Esophagus muscularis mucosa (tissue), 4 donors: ENCODE measurements at regions not wholly inside any gene's neighbourhood (a gene's known extent, or its start where the extent isn't known, plus 50 kb on each side); places are given as distances from the start of the nearest gene placed in this dataset.
A peak's percentile ranks its signal among the peaks of the same experiment; 100 is the strongest.
"Not testable (repeated sequence)": the region's sequence is repeated elsewhere in the genome, so short reads cannot be mapped to it uniquely, and the experiment has no call there.

ENCODE experiments used
- DNase-seq: peaks from one replicate; pipeline ENCODE4 v3.0.0-alpha.2; 2017; ENCODE audit errors: extremely low spot score
- H3K27ac ChIP-seq, 4 donors: fragments of 200-600 bp; sonication (generic); replicated peaks in 1 of 4; 1 replicate in 3 of 4; 2 replicates in 1 of 4; pipeline ENCODE4 v1.5.1; 2016 to 2019; ENCODE audit warnings: mild to moderate bottlenecking in 1 of 4
- H3K27me3 ChIP-seq, 4 donors: fragments of 200-600 bp; sonication (generic); one replicate each; pipeline versions ENCODE4 v1.5.1 to v1.6.0; 2016 to 2019
- H3K36me3 ChIP-seq, 4 donors: fragments of 200-600 bp; sonication (generic); one replicate each; pipeline ENCODE4 v1.5.1; 2016 to 2019
- H3K4me1 ChIP-seq, 4 donors: fragments of 200-600 bp; sonication (generic); one replicate each; pipeline ENCODE4 v1.5.1; 2016 to 2019
- H3K4me3 ChIP-seq, 4 donors: fragments of 200-600 bp; sonication (generic); 1 replicate in 2 of 4; 2 replicates in 2 of 4; pipeline ENCODE4 v1.5.1; 2016 to 2019; ENCODE audit warnings: mild to moderate bottlenecking in 4 of 4, moderate library complexity in 1 of 4
- H3K9me3 ChIP-seq, 4 donors: fragments of 200-600 bp; sonication (generic); 1 replicate in 3 of 4; 2 replicates in 1 of 4; pipeline ENCODE4 v1.5.1; 2016 to 2019
- EP300 ChIP-seq: sonication (generic); formaldehyde crosslinking; IDR thresholded peaks from one replicate; pipeline ENCODE4 v1.6.1; 2017; ENCODE audit warnings: antibody characterized with exemption
- POLR2A ChIP-seq: fragments of 450-650 bp; IDR thresholded peaks from one replicate; pipeline ENCODE4 v1.6.1; 2017; ENCODE audit warnings: antibody characterized with exemption, moderate library complexity, mild to moderate bottlenecking, low read depth
- POLR2AphosphoS5 ChIP-seq, 2 donors: sonication (generic); formaldehyde crosslinking; IDR thresholded peaks; one replicate each; pipeline ENCODE4 v1.6.1; 2017; ENCODE audit warnings: antibody characterized with exemption in 2 of 2
- WGBS: methylation state at CpG from one replicate; pipeline ENCODE4 v1.1.5; 2018; 5-methylcytosine and 5-hydroxymethylcytosine counted together
- intact Hi-C: fragments of 100-400 bp; cut with DNase I; formaldehyde crosslinking; loops from one replicate; pipeline ENCODE4 v1.15.1; 2023
- TF ChIP-seq, protein P1 (sequence below), 3 experiments: fragments of 200-600 bp in 2 of 3; fragments of 450-650 bp in 1 of 3; sonication (generic) in 2 of 3; IDR thresholded peaks; one replicate each; pipeline ENCODE4 v1.5.1; 2017 to 2019; ENCODE audit warnings: antibody characterized with exemption in 3 of 3, mild to moderate bottlenecking in 2 of 3, moderate library complexity in 1 of 3

DNA sequence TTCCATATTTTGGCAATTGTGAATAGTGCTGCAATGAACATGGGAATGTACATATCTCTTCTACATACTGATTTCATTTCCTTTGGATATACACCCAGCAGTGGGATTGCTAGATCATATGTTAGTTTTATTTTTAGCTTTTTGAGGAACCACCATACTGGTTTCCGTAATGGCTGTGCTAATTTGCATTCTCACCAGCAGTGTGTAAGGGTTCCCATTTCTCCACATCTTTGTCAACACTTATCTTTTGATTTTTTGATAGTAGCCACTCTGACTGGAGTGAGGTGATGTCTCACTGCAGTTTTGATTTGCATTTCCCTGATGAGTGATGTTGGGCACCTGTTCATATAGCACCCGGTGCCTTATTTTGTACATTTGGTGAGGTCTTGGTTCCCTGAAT lies 519.6 kb downstream of the REEP3 start:
- DNase-seq: no peak
- WGBS: 51% methylated on average over 2 of the region's 2 CpGs
- intact Hi-C loops: no loop called here
- no peak for TF ChIP-seq EP300
- TF ChIP-seq, protein P1, sequence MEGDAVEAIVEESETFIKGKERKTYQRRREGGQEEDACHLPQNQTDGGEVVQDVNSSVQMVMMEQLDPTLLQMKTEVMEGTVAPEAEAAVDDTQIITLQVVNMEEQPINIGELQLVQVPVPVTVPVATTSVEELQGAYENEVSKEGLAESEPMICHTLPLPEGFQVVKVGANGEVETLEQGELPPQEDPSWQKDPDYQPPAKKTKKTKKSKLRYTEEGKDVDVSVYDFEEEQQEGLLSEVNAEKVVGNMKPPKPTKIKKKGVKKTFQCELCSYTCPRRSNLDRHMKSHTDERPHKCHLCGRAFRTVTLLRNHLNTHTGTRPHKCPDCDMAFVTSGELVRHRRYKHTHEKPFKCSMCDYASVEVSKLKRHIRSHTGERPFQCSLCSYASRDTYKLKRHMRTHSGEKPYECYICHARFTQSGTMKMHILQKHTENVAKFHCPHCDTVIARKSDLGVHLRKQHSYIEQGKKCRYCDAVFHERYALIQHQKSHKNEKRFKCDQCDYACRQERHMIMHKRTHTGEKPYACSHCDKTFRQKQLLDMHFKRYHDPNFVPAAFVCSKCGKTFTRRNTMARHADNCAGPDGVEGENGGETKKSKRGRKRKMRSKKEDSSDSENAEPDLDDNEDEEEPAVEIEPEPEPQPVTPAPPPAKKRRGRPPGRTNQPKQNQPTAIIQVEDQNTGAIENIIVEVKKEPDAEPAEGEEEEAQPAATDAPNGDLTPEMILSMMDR (IDR thresholded peaks at IDR 0.05): no peak
- peak overlapping the region; percentile 36 to 52 (median 40) for H3K4me3 ChIP-seq
- H3K27me3 ChIP-seq: no peaks in the 10 kb centered on the region
- peaks cover 7 to 15% (median 12%) of the 10 kb centered on the region in 4 donors for H3K4me1 ChIP-seq
- H3K9me3 ChIP-seq: no peaks in the 10 kb centered on the region
- no peaks in the 10 kb centered on the region for H3K36me3 ChIP-seq
- H3K27ac ChIP-seq: no peak overlapping the region

DNA sequence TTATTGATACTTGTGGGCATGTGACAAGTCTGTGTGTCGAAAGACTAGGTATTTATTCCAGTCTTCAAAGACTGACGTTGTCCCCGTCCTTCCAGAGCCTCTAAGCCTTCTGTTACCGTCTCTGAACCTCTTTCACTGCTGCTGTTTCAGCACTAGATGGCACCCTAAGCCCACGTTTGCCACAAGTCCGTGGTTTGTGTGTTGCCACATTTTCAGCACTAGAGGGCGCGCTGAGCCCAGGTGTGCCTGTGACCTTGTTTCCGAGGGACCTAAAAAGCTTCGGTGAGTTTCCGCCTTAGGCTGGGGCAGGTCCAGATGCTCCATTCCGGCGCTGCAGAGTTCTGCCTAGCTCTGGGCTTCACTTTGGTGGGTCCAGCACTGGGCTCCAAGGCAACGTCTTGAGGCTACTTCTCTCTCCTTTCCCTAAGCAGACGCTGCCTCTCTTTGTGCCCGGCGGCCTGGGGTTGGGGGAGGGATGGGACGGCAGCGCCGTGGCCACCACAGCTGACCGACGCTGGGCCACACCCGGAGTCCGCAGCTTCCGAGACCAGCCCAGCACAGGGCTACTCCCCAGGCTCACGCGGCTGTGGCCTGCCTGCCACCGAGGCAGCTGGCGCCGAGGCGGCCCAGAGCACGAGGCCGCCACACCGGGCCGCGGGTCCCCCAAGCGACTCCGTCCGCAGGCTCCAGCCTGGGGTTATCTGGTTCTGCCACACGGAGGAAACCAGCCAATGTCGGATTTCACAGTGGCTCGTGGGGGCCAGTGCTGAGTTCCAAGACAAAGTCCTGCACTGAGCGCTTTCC lies 520.2 kb downstream of the REEP3 start:
- intact Hi-C loops: no loop called here
- DNase-seq: no peak
- 24% methylated on average over 25 of the region's 43 CpGs for WGBS
- TF ChIP-seq POLR2A (no peak), EP300 (no peak), POLR2AphosphoS5 (IDR thresholded peaks at IDR 0.05) (peak in 1 of 2 donors; percentile 21)
- TF ChIP-seq, protein P1 (IDR thresholded peaks at IDR 0.05): peak; percentile 94 to 97 (median 95)
- Histone ChIP-seq H3K4me3 (peak overlapping the region; percentile 36 to 52 (median 40)), H3K4me1 (peaks cover 7 to 15% (median 12%) of the 10 kb centered on the region in 4 donors), H3K9me3 (no peaks in the 10 kb centered on the region), H3K27me3 (no peaks in the 10 kb centered on the region), H3K27ac (no peak overlapping the region), H3K36me3 (no peaks in the 10 kb centered on the region)

DNA sequence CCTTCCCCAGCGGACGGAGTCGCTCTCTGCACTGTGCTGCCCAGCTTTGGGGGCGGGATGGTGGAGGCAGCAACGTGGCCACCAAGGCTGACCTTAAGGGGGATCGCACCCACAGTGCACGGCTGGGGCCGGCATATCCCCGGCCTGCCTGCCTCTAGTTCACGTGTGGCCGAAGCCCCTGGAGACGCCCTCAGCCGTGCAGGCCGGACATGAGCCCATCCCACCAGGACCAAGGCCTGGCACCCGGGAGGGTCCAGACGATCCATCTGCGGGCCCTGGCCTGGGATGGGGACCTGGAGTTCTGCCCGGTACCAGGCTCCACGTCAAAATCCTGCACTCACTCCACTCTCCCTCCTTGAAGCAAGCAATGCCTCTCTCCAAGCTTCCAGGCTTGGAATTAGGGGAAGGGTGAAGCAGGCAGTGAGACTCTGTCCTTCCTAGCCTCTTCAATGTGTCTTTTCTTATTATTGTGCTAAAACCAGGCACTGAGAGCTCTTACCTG lies 520.8 kb downstream of the REEP3 start:
- no peak overlapping the region for H3K4me3 ChIP-seq
- WGBS: 73% methylated on average over 9 of the region's 19 CpGs
- no peak overlapping the region for H3K27ac ChIP-seq
- no peak for DNase-seq
- H3K4me1 ChIP-seq: peaks cover 7 to 15% (median 12%) of the 10 kb centered on the region in 4 donors
- intact Hi-C loops: no loop called here
- no peaks in the 10 kb centered on the region for H3K27me3 ChIP-seq
- H3K36me3 ChIP-seq: no peaks in the 10 kb centered on the region
- TF ChIP-seq EP300 (no peak), POLR2A (no peak), POLR2AphosphoS5 (IDR thresholded peaks at IDR 0.05) (no peak)
- TF ChIP-seq, protein P1 (IDR thresholded peaks at IDR 0.05): no peak
- no peaks in the 10 kb centered on the region for H3K9me3 ChIP-seq

DNA sequence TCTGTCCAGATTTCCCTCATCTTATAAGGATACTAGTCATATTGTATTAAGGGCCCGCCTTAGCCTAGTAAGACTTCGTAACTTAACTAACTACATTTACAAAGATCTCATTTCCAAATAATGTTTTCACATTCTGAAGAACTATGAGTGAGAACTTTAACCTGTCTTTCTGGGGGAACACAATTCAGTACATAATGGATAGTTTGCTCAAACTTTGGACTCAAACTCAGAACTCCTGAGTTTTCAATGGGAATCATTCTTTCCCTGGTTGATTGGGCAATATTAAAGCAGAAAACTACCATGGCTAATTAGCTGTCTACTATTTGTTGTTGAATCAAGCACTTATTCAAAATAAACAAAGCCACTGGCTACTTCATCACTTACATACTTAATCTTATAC lies 522.9 kb downstream of the REEP3 start:
- Histone ChIP-seq H3K9me3 (no peaks in the 10 kb centered on the region), H3K27me3 (no peaks in the 10 kb centered on the region), H3K27ac (no peak overlapping the region), H3K4me3 (no peak overlapping the region), H3K4me1 (peaks cover 7 to 12% (median 12%) of the 10 kb centered on the region in 4 donors), H3K36me3 (no peaks in the 10 kb centered on the region)
- 100% methylated on average over 2 of the region's 2 CpGs for WGBS
- DNase-seq: no peak
- TF ChIP-seq, protein P1 (IDR thresholded peaks at IDR 0.05): no peak
- TF ChIP-seq POLR2A (no peak), EP300 (no peak), POLR2AphosphoS5 (IDR thresholded peaks at IDR 0.05) (no peak)
- intact Hi-C loops: no loop called here

DNA sequence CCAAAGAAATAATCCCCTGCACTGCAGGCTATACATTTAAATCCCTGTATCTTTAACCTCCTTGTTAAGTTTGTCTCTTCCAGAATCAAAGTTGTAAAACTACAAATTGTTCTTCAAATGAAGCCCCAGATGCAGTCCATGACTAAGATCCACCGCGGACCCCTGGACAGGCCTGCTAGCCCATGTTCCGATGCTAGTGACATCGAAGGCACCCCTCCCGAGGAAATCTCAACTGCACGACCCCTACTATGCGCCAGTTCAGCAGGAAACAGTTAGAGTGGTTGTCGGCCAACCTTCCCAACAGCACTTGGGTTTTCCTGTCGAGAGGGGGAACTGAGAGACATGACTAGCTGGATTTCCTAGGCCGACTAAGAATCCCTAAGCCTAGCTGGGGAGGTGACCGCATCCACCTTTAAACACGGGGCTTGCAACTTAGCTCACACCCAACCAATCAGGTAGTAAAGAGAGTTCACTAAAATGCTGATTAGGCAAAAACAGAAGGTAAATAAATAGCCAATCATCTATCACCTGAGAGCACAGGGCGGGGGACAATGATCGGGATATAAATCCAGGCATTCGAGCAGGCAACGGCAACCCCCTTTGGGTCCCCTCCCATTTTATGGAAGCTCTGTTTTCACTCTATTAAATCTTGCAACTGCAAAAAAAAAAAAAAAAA lies 523.9 kb downstream of the REEP3 start:
- H3K4me3 ChIP-seq, H3K9me3 ChIP-seq, DNase-seq, H3K27me3 ChIP-seq, H3K36me3 ChIP-seq, intact Hi-C loops, H3K27ac ChIP-seq: not testable (repeated sequence)
- peaks cover 7 to 12% (median 12%) of the 10 kb centered on the region in 4 donors for H3K4me1 ChIP-seq
- WGBS: 95% methylated on average over 15 of the region's 16 CpGs
